ENCODE measurements at regions not wholly inside any gene's neighbourhood (a gene's known extent, or its start where the extent isn't known, plus 50 kb on each side); places are given as distances from the start of the nearest gene placed in this dataset.

GRCh38 chr5:158376679-158377078, 517.7 kb upstream of the CLINT1 start:
- Histone ChIP-seq H3K27me3 (ENCODE audit: control insufficient read depth, extremely low read depth, insufficient read depth, low read length) (no peaks in the 10 kb centered on the region), H4K20me1 (ENCODE audit: control insufficient read depth, extremely low read depth, insufficient read depth, low read length) (no peaks in the 10 kb centered on the region), H3K79me2 (ENCODE audit: control insufficient read depth, insufficient read depth, low read length) (no peaks in the 10 kb centered on the region), H3K9me3 (ENCODE audit: control insufficient read depth, low read depth, low read length) (no peaks in the 10 kb centered on the region), H3K4me3 (ENCODE audit: control insufficient read depth in 2 of 3, extremely low read depth in 1 of 3, insufficient read depth in 2 of 3, low read depth in 1 of 3, low read length in 3 of 3) (no peak overlapping the region), H3K4me2 (ENCODE audit: control insufficient read depth, extremely low read depth, insufficient read depth, low read depth, low read length) (no peak overlapping the region), H2AFZ (ENCODE audit: control insufficient read depth, low read length) (no peak overlapping the region), H3K36me3 (ENCODE audit: control insufficient read depth in 2 of 2, extremely low read depth in 1 of 2, insufficient read depth in 2 of 2, low read length in 2 of 2) (no peaks in the 10 kb centered on the region), H3K9ac (ENCODE audit: control insufficient read depth, extremely low read depth, insufficient read depth, low read length) (no peak overlapping the region), H3K4me1 (ENCODE audit: control insufficient read depth, extremely low read depth, insufficient read depth, low read length) (peaks cover 16% of the 10 kb centered on the region), H3K9me1 (ENCODE audit: control insufficient read depth, extremely low read depth, insufficient read depth, low read length) (no peaks in the 10 kb centered on the region), H3K27ac (ENCODE audit: control insufficient read depth, insufficient read depth, low read length) (no peak overlapping the region)
- FAIRE-seq (no peak), DNase-seq (ENCODE audit: low read depth, low spot score) (no peak)
- dilution Hi-C loops (cut with MboI; ENCODE audit: extremely low pct_ligation_motif_present, low sequenced_read_pairs) = no loop called here
- TF ChIP-seq EZH2 (IDR thresholded peaks at IDR 0.05; ENCODE audit: low read length) = no peak
- TF ChIP-seq CTCF (optimal IDR thresholded peaks at IDR 0.05 in 1 of 3, IDR thresholded peaks at IDR 0.05 in 1 of 3, conservative IDR thresholded peaks at IDR 0.05 in 1 of 3; ENCODE audit: extremely low read depth in 1 of 3, insufficient read depth in 2 of 3, low read length in 3 of 3) = no peak

- FAIRE-seq = no peak
These were observed 516.6 kb upstream of the CLINT1 start for GRCh38 chr5:158375531-158375930.

More at GRCh38 chr5:158375531-158375930, 516.6 kb upstream of the CLINT1 start:
- no peak overlapping the region for H3K27ac ChIP-seq (ENCODE audit: control insufficient read depth, insufficient read depth, low read length)
- DNase-seq (ENCODE audit: low read depth, low spot score) = no peak
- H3K4me3 ChIP-seq (ENCODE audit: control insufficient read depth in 2 of 3, extremely low read depth in 1 of 3, insufficient read depth in 2 of 3, low read depth in 1 of 3, low read length in 3 of 3) = no peak overlapping the region
- H3K4me2 ChIP-seq (ENCODE audit: control insufficient read depth, extremely low read depth, insufficient read depth, low read depth, low read length) = no peak overlapping the region
- H3K27me3 ChIP-seq (ENCODE audit: control insufficient read depth, extremely low read depth, insufficient read depth, low read length) = no peaks in the 10 kb centered on the region
- TF ChIP-seq CTCF (optimal IDR thresholded peaks at IDR 0.05 in 1 of 3, IDR thresholded peaks at IDR 0.05 in 1 of 3, conservative IDR thresholded peaks at IDR 0.05 in 1 of 3; ENCODE audit: extremely low read depth in 1 of 3, insufficient read depth in 2 of 3, low read length in 3 of 3) = no peak
- no peak for TF ChIP-seq EZH2 (IDR thresholded peaks at IDR 0.05; ENCODE audit: low read length)
- H3K9ac ChIP-seq (ENCODE audit: control insufficient read depth, extremely low read depth, insufficient read depth, low read length) = no peak overlapping the region
- no peak overlapping the region for H2AFZ ChIP-seq (ENCODE audit: control insufficient read depth, low read length)
- dilution Hi-C loops (cut with MboI; ENCODE audit: extremely low pct_ligation_motif_present, low sequenced_read_pairs) = no loop called here
- H4K20me1 ChIP-seq (ENCODE audit: control insufficient read depth, extremely low read depth, insufficient read depth, low read length) = no peaks in the 10 kb centered on the region
- no peaks in the 10 kb centered on the region for H3K36me3 ChIP-seq (ENCODE audit: control insufficient read depth in 2 of 2, extremely low read depth in 1 of 2, insufficient read depth in 2 of 2, low read length in 2 of 2)
- no peaks in the 10 kb centered on the region for H3K9me3 ChIP-seq (ENCODE audit: control insufficient read depth, low read depth, low read length)
- no peaks in the 10 kb centered on the region for H3K79me2 ChIP-seq (ENCODE audit: control insufficient read depth, insufficient read depth, low read length)
- no peaks in the 10 kb centered on the region for H3K9me1 ChIP-seq (ENCODE audit: control insufficient read depth, extremely low read depth, insufficient read depth, low read length)
- peaks cover 4% of the 10 kb centered on the region for H3K4me1 ChIP-seq (ENCODE audit: control insufficient read depth, extremely low read depth, insufficient read depth, low read length)

Measured in keratinocyte (primary cell).